DND-41 (cell line): ENCODE measurements at regions not wholly inside any gene's neighbourhood (a gene's known extent, or its start where the extent isn't known, plus 50 kb on each side); places are given as distances from the start of the nearest gene placed in this dataset.
"Not testable (repeated sequence)": the region's sequence is repeated elsewhere in the genome, so short reads cannot be mapped to it uniquely, and the experiment has no call there.

ENCODE experiments used
- ATAC-seq: fragments of 200-7000 bp; cut with Tn5 transposase; 3 replicates; pipeline ENCODE4 v1.9.1; 2021; ENCODE audit warnings: low read depth; ENCODE audit not compliant: insufficient read depth
- DNase-seq: peaks from one replicate; pipeline ENCODE4 v3.0.0-alpha.2; 2020
- H2AFZ ChIP-seq: 2 replicates; pipeline ENCODE4 v1.6.0; 2012; ENCODE audit warnings: low read depth, low read length
- H3K27ac ChIP-seq: 2 replicates; pipeline ENCODE4 v1.5.1; 2012; ENCODE audit warnings: low read length, inconsistent platforms
- H3K27me3 ChIP-seq: fragments of 200-600 bp; sonication (generic); 2 replicates; pipeline ENCODE4 v1.6.0; 2012; ENCODE audit warnings: low read length, mild to moderate bottlenecking, inconsistent platforms; ENCODE audit not compliant: insufficient read depth, poor library complexity
- H3K36me3 ChIP-seq: 2 replicates; pipeline ENCODE4 v1.5.1; 2012; ENCODE audit warnings: low read length, inconsistent platforms; ENCODE audit not compliant: insufficient read depth
- H3K4me1 ChIP-seq: 2 replicates; pipeline ENCODE4 v1.5.1; 2012; ENCODE audit warnings: mild to moderate bottlenecking, low read length; ENCODE audit not compliant: insufficient read depth
- H3K4me2 ChIP-seq: 2 replicates; pipeline ENCODE4 v1.6.0; 2012; ENCODE audit warnings: mild to moderate bottlenecking, moderate library complexity, low read length, inconsistent platforms; ENCODE audit not compliant: insufficient read depth
- H3K4me3 ChIP-seq, 2 experiments: fragments of 200-600 bp in 1 of 2; shearing (Covaris generic) in 1 of 2; 2 replicates each; pipeline ENCODE4 v1.5.1; 2012 to 2016; ENCODE audit warnings: inconsistent platforms in 2 of 2, low read length in 2 of 2, mild to moderate bottlenecking in 2 of 2, low read depth in 1 of 2, moderate library complexity in 1 of 2
- H3K79me2 ChIP-seq: 2 replicates; pipeline ENCODE4 v1.6.0; 2012; ENCODE audit warnings: low read length, inconsistent platforms; ENCODE audit not compliant: insufficient read depth
- H3K9ac ChIP-seq: 2 replicates; pipeline ENCODE4 v1.6.0; 2012; ENCODE audit warnings: low read depth, mild to moderate bottlenecking, inconsistent platforms, low read length, moderate library complexity
- H3K9me3 ChIP-seq: 2 replicates; pipeline ENCODE4 v1.5.1; 2012; ENCODE audit warnings: low read length, moderate library complexity, mild to moderate bottlenecking, inconsistent platforms; ENCODE audit not compliant: insufficient read depth, severe bottlenecking
- H4K20me1 ChIP-seq: 2 replicates; pipeline ENCODE4 v1.6.0; 2012; ENCODE audit warnings: low read length; ENCODE audit not compliant: insufficient read depth
- EZH2 ChIP-seq: IDR thresholded peaks from 3 replicates; pipeline ENCODE4 v1.6.1; 2012; ENCODE audit warnings: borderline replicate concordance, low read depth, mild to moderate bottlenecking, moderate library complexity, low read length, inconsistent platforms; ENCODE audit not compliant: severe bottlenecking
- TF ChIP-seq, protein P1 (sequence below): IDR thresholded peaks from 2 replicates; pipeline ENCODE4 v1.5.1; 2012; ENCODE audit warnings: borderline replicate concordance, low read length, moderate library complexity, mild to moderate bottlenecking; ENCODE audit not compliant: poor library complexity, severe bottlenecking; ENCODE audit errors: extremely low read depth

DNA sequence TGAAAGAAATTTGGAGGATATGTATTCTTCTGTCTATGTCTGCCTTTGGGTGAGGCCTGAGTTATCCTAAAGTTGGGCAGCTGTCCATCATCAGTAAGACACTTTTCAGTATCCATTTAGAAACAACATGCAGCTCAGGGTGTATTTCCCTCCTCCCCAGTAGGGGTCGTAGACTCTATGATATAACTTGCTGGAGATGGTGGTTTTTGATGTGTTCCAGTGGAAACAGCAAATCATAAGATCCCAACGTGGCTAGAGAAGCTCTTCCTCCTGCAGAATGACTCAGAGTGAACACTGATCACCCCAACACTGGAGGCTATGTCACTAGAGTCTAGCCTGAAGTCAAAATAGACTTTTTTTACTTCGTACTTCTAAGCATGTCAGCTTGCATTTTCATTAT is 331.6 kb upstream of the STXBP6 start:
- H3K4me2 ChIP-seq, result no peak overlapping the region
- ATAC-seq (no peak), DNase-seq (no peak)
- no peaks in the 10 kb centered on the region for H3K4me1 ChIP-seq
- TF ChIP-seq, protein P1, sequence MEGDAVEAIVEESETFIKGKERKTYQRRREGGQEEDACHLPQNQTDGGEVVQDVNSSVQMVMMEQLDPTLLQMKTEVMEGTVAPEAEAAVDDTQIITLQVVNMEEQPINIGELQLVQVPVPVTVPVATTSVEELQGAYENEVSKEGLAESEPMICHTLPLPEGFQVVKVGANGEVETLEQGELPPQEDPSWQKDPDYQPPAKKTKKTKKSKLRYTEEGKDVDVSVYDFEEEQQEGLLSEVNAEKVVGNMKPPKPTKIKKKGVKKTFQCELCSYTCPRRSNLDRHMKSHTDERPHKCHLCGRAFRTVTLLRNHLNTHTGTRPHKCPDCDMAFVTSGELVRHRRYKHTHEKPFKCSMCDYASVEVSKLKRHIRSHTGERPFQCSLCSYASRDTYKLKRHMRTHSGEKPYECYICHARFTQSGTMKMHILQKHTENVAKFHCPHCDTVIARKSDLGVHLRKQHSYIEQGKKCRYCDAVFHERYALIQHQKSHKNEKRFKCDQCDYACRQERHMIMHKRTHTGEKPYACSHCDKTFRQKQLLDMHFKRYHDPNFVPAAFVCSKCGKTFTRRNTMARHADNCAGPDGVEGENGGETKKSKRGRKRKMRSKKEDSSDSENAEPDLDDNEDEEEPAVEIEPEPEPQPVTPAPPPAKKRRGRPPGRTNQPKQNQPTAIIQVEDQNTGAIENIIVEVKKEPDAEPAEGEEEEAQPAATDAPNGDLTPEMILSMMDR, result peak; percentile 55
- no peak for TF ChIP-seq EZH2
- H3K27me3 ChIP-seq, result peaks cover 5% of the 10 kb centered on the region
- no peak overlapping the region for H3K4me3 ChIP-seq
- no peaks in the 10 kb centered on the region for H3K79me2 ChIP-seq
- H3K9ac ChIP-seq, result no peak overlapping the region
- no peaks in the 10 kb centered on the region for H4K20me1 ChIP-seq
- no peaks in the 10 kb centered on the region for H3K36me3 ChIP-seq
- H2AFZ ChIP-seq, result no peak overlapping the region
- H3K27ac ChIP-seq, result no peak overlapping the region
- H3K9me3 ChIP-seq, result no peaks in the 10 kb centered on the region

DNA sequence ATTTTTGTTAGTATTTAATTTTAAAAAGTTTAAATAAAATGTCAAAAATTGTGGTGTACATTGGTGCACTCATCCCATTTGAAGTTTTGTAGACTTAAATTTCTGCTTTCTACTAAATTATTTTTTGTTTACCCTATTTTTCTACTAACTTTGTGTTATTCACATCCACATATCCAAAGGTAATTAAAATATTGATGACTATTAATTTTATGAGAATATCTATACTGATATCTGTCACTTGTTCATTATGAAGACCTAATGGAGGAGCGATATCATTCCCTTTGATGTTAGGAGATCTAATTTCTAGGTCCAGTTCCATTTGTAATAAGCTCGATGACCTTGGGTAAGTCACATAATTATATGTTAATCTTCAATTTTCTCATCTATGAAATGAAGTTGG is 325.7 kb upstream of the STXBP6 start:
- no peaks in the 10 kb centered on the region for H3K4me1 ChIP-seq
- DNase-seq (no peak), ATAC-seq (no peak)
- no peaks in the 10 kb centered on the region for H3K79me2 ChIP-seq
- peaks cover 5% of the 10 kb centered on the region for H3K27me3 ChIP-seq
- TF ChIP-seq EZH2, result no peak
- TF ChIP-seq, protein P1, result no peak
- no peak overlapping the region for H3K9ac ChIP-seq
- H2AFZ ChIP-seq, result no peak overlapping the region
- no peak overlapping the region for H3K4me3 ChIP-seq
- no peaks in the 10 kb centered on the region for H3K9me3 ChIP-seq
- no peaks in the 10 kb centered on the region for H3K36me3 ChIP-seq
- no peak overlapping the region for H3K27ac ChIP-seq
- no peak overlapping the region for H3K4me2 ChIP-seq
- no peaks in the 10 kb centered on the region for H4K20me1 ChIP-seq

DNA sequence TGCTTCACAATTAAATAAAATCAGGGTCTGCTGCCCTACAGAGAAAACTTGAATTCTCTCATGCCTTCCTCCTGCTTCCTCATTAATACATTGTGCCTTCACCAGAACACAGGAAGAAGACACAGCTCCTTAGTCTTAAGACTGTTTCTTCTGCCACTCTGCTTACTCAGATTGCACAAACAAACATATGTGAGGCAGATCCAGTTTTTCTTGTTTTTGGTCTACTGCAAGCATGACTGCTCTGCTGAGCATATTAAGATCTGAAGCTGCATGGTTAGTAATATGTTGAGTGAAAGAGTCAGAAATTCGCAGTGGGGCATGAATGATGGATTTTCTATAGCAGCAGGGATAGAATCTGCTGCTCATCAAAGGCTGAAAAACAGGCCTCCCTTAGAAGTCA is 321.1 kb upstream of the STXBP6 start:
- H3K27ac ChIP-seq, result no peak overlapping the region

DNA sequence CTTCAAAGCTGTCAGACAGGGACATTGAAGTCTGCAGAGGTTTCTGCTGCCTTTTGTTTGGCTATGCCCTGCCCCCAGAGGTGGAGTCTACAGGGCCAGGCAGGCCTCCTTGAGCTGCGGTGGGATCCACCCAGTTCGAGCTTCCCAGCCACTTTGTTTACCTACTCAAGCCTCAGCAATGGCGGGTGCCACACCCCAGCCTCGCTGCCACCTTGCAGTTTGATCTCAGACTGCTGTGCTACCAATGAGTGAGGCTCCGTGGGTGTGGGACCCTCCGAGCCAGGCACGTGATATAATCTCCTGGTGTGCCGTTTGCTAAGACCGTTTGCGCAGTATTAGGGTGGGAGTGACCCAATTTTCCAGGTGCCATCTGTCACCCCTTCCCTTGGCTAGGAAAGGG is 320.1 kb upstream of the STXBP6 start:
- not testable (repeated sequence) for H3K27ac ChIP-seq, H3K27me3 ChIP-seq

More for the DNA sequence above, 321.1 kb upstream of the STXBP6 start:
- no peak for ATAC-seq
- no peaks in the 10 kb centered on the region for H3K79me2 ChIP-seq
- no peak overlapping the region for H3K4me3 ChIP-seq
- no peaks in the 10 kb centered on the region for H3K4me1 ChIP-seq
- no peaks in the 10 kb centered on the region for H3K9me3 ChIP-seq
- no peak overlapping the region for H3K9ac ChIP-seq
- H2AFZ ChIP-seq, result no peak overlapping the region
- H3K4me2 ChIP-seq, result no peak overlapping the region
- no peaks in the 10 kb centered on the region for H4K20me1 ChIP-seq
- no peaks in the 10 kb centered on the region for H3K36me3 ChIP-seq
- no peak for TF ChIP-seq EZH2
- TF ChIP-seq, protein P1, result no peak
- no peaks in the 10 kb centered on the region for H3K27me3 ChIP-seq
- DNase-seq, result no peak

More for the DNA sequence above, 320.1 kb upstream of the STXBP6 start:
- H3K9ac ChIP-seq, H4K20me1 ChIP-seq, H3K36me3 ChIP-seq, H3K4me3 ChIP-seq, H3K79me2 ChIP-seq, H3K9me3 ChIP-seq, H3K4me2 ChIP-seq, H2AFZ ChIP-seq, DNase-seq, H3K4me1 ChIP-seq, ATAC-seq: not testable (repeated sequence)
